ENCODE measurements at regions not wholly inside any gene's neighbourhood (a gene's known extent, or its start where the extent isn't known, plus 50 kb on each side); places are given as distances from the start of the nearest gene placed in this dataset.

DNA sequence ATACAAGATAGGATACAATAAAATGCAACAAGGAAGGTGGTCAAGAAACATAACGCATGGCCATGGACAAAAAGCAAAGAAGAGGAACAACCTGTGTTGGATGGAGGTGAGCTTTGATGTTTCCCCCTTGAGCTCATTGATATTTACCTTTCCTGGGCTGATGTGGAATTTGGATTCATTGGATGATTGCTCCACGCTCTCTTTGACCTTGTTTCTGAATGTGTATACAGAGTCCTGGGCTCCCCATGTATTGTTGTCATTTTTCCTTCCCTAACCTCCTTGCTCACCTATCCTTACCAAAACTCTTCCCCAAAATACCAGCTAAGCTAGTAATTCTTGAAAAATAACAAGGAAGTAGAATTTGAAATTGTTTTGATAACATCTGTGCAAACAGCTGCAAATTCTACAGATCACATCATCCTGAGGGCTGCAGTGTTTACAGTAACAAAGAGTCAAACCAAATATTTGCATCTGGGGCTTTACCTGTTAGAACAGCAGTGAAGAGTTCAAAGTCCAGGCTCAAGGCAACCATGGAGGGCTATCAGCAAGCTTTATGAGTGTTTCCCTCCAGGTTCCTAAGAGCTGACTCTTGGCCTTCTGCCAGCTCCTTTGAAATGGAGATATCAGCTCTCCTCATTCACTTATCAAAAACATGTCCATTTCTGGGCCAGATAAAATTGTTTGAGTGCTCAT, 214.3 kb upstream of the MARCKS start:
- in situ Hi-C loops (cut with HindIII; ENCODE audit: low sequenced_read_pairs) = no loop called here

DNA sequence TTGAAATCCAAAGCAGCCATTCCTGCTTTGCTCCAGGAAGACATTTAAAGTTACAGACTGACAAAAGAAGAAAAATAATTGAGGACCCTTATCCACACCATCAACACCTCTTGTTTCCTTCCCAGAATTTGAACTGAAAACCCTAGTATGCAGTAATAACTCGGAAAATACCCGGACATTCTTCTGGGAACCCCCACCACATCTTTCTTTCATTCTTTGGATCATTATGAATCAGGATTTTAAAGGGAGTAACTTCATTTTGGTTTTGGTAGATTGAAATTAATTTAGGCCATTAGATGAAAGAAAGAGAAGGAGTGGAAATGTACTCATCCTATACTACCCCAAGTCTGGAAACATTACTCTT, 213.8 kb upstream of the MARCKS start:
- in situ Hi-C loops (cut with HindIII; ENCODE audit: low sequenced_read_pairs) = no loop called here

DNA sequence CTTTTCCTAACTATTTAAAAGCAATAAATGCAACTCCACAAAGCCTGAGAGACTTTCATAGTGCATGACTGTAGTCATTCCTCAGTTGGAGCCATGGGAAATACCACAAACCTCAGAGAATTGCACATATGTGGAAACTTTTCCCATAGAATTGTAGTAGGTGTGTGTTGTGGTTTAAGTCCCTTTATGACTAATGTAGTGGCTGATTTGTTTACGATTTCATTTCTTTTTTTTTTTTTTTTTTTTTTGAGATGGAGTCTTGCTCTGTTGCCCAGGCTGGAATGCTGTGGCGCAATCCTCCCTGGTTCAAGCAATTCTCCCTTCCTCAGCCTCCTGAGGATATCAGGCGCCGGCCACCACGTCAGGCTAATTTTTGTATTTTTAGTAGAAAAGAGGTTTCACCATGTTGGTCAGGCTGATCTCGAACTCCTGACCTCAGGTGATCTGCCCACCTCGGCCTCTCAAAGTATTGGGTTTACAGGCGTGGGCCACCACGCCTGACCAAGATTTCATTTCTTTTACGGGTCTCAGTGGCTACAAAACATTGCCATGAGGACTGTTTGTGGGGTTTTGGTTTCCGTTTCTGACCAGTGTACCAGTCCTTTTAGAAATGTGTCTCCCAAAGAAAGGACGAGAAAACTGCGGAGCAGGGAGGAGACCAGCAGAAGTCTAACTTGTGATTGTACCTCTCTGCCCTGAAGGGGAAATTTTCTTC, 212.1 kb upstream of the MARCKS start:
- in situ Hi-C loops (cut with HindIII; ENCODE audit: low sequenced_read_pairs) = no loop called here

DNA sequence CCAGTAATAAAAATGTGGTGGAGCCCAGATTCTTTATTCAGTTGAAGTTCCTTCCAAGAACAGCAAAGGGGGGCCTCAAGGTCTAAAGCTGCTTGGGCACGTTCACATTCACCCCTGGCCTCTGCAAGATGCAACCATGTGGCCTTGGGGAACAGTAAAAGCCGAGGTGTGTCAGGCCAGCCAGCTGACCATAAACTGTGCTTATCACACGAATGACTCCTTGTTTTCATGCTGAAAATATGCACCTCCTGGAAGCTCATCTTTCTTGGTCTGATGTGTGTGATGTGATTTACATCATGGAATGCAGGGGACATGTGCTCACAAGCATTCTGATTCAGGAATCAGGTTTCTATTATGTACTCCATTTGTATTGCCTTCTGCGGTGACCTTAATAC, 211.6 kb upstream of the MARCKS start:
- in situ Hi-C loops (cut with HindIII; ENCODE audit: low sequenced_read_pairs) = no loop called here

DNA sequence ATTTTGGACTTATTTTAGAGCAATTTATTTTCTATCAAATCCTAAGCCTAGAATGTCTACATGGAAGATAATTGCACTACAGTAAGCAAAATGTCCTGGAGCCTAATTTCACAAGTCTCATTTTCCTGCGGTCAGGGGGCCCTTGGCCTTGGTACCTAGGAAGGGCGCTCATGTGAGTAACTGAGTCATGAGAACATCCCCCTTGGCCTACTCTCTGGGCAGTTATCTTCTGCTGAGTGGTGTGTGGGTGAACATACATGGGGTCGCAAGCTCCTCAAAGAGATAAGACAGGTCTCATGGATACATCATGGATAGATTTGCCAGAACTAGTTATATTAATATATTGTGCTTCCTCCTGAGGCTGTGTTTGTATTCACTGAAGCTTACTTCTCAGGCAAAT, 211.2 kb upstream of the MARCKS start:
- in situ Hi-C loops (cut with HindIII; ENCODE audit: low sequenced_read_pairs) = no loop called here

DNA sequence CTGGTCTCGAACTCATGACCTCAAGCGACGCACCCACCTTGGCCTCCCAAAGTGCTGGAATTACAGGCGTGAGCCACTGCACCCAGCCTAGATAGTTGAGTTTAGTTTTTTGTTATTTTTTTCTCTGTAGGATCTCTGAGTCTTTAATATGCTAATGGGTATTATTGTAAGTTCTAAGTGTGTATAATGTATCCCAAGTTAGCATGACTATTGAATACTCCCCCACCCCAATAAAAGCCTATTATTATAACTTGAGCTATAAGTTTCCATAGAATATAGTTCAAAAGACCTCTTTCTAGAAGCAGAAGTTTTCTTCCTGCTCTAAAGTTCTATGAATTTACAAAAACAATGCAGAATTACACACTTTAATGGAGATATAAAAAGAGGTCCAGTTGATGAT, 210.4 kb upstream of the MARCKS start:
- in situ Hi-C loops (cut with HindIII; ENCODE audit: low sequenced_read_pairs) = no loop called here

DNA sequence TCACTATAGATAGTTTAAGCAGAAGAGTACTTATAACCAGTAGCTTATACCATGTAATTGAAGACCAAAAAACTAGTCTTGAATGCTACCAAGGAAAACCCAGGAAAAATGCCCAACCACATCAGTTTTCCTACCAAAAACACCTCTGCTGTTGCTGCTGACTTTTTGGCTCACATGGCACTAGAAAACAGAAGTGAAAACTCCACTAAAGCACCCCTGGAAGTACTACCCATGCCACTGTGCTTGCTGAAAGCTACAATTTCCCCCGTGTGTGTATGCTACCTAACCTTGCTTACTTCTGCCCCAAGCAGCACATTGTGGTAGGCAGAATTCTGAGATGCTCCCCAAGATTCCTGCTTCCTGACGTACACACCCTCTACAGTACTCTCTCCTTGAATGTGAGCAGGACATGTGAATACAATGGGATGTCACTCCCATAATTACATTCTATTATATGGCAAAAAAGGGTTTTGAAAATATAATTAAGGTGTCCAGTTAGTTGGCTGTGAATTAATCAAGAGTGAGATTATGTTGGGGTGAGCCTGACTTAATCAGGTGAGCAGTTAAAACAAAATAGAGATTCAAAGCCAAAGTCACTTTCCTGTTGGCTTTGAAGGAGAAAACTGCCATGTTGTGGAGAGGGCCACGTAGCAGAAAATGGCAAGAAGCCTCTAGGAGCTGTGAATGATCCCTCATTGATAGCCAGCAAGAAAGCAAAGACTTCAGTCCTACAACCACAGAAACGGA, 209.8 kb upstream of the MARCKS start:
- in situ Hi-C loops (cut with HindIII; ENCODE audit: low sequenced_read_pairs) = no loop called here

DNA sequence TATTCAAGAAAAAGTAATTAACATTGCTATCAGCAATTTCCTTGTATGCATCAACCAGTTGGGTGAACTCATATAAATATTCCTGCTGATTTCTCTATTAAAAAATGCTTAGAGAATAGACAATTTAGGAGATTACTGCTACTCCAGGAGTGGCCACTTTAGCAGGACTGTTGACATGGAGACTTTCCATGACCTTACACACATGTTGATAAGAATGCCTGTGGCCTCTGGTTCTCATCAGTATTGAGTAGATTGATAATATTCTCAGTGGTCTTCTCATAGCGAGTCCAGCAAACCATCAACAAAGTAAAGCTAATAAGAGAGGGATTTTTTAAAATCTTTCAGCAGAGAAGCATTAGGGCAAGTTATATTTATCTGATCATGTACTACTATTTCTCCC, 208.4 kb upstream of the MARCKS start:
- in situ Hi-C loops (cut with HindIII; ENCODE audit: low sequenced_read_pairs) = no loop called here

DNA sequence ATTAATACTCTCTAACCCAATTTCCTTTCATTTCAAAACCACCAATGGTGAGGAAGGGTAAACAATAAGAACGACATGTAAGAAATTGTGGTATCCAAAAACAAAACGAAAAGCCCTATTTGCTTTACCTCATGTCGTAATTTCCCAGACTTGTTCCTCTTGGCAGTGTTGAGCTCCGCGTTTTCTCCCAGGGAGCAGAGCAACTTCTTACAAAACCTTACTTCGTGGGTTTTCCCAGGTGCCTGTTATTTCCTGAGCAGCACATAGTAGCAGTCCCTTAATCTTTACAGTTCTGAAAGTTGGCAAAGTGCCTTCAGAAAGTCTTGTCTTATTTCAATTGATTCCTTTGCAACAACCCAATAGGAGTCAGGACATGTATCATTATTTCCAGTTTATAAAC, 207.9 kb upstream of the MARCKS start:
- in situ Hi-C loops (cut with HindIII; ENCODE audit: low sequenced_read_pairs) = no loop called here

DNA sequence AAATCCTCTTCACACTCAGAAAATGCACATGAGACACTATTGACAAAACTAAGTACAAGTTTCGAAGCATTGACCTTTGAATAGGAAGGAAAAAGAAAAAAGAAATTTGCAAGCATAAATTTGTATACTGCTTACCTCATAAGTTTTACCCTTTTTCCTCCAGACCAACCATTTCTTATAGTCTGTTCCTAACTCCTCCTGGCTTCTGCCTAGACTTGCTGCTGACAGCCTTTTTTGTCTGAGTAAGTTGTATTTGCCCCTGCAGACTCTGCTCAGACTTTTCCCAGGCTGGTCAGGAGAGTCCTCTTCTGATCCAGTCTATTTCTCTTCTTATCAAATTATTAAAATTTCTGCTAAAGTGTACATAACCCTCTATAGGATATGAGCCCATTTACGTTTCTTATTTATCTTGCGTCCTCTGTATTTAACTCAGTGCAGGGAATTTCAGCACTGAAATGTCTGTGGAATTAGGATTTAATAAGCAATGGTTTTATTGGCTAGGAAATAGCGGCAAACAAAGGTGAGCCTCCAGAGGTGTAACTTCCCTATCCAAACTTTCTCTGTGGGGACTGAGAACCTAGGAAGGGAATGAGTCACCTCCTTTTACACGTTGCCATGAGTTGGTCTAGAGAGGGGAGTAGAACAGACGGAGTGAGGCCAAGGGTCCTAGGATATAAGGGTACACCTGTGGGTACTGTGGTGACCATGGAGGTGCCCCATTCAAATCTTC, 207.1 kb upstream of the MARCKS start:
- in situ Hi-C loops (cut with HindIII; ENCODE audit: low sequenced_read_pairs) = no loop called here

DNA sequence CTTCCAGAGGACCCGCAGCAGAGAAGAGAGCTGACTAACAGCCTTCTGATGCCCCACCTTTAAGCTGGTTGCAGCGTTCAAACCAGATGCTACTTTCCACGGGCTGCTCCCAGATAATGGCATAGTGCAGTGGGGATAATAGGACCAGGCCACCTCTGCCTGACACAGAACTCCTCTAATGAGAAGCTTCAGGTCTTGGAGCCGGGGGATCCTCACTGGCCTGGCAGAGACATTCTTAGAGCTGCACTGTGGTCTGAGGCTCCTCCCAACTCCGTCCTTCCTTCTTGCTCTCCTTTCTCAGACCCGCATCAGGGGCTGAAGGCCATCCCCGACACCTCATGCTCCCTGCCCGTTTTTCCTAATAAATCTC, 206.6 kb upstream of the MARCKS start:
- in situ Hi-C loops (cut with HindIII; ENCODE audit: low sequenced_read_pairs) = no loop called here

DNA sequence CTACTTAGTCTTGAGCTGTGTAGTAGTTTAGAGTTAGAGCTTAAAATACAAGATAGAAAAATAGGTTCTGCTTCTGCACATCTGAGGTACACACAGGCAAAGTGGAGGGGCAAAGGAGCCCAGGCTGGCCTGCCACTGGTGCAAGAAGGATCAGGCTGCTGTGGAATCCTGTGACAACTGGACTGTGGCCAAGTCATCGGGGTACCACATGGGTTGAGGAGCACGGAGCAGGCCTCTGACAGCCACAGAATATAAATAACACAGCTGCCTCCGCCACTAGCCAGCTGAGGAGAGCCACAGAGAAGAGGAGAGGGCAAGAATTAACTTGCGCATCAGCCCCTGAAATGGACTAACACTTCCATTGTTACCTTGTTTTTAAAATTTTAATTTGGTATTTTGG, 206.0 kb upstream of the MARCKS start:
- in situ Hi-C loops (cut with HindIII; ENCODE audit: low sequenced_read_pairs) = no loop called here

DNA sequence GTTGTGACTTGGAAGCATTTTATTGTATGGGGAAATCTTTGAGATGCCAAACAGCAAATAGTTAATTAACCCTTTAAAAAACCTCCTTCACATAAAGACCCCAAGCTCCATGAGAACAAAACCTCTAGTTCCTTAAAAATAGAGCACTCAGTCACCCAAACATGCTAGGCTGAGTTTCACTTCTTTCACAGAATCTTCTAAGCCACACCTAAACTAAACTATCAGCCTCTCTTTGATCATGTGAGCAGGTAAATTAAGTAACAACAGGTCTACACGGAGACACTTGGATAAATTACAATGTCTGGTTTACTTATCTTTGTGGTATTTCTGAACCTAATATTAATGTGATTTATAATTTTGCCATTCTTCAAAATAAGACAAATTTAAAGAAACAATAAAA, 205.2 kb upstream of the MARCKS start:
- in situ Hi-C loops (cut with HindIII; ENCODE audit: low sequenced_read_pairs) = no loop called here

DNA sequence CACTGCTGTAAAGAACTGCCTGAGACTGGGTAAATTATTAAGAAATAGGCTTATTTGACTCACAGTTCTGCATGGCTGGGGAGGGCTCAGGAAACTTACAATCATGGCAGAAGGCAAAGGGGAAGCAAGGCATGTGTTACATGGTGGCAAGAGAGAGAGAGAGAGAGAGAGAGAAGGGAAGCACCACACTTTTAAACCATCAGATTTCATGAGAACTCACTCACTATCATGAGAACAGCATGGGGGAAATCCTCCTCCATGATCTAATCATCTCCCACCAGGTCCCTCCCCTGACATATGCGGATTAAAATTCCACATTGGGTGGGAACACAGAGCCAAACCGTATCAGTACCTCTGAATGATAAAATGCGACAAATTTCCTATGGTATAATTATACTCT, 203.9 kb upstream of the MARCKS start:
- in situ Hi-C loops (cut with HindIII; ENCODE audit: low sequenced_read_pairs) = no loop called here

DNA sequence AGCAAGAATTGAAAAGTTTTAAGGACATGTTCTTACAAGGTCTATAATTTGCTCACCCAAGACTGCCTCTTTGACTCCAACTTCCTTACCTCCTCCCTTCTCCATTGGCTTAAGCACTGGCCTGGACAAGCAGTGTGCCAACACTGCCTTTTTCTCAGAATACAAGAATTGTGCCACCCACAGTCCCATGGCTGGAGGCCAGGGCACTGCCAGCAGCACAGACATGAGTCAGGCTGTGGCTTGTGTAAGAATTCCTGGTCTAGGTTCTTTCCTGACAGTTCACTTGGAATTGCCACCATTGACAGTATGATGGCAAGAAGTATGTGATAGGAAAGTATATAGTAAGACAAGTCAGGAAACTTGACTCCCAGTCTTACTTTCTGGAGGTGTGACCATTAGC, 202.7 kb upstream of the MARCKS start:
- in situ Hi-C loops (cut with HindIII; ENCODE audit: low sequenced_read_pairs) = no loop called here

DNA sequence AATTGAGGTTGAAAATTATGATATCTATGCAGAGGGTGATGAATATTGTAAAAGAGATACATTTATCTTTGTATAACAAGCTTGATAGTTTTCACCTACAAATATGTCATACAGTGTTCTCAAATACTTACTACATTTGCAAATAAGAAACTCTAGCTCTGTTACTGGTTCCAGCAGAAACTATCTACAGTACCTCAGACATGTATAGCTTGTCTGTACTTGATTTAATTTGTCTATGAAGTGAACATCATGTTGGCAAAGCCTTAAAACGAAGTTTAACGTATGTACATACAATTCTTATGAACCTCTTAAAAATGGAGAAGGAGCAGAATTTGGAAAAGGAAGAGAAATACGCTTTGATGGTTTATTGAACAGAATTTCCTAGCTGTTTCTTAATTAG, 201.4 kb upstream of the MARCKS start:
- in situ Hi-C loops (cut with HindIII; ENCODE audit: low sequenced_read_pairs) = no loop called here

DNA sequence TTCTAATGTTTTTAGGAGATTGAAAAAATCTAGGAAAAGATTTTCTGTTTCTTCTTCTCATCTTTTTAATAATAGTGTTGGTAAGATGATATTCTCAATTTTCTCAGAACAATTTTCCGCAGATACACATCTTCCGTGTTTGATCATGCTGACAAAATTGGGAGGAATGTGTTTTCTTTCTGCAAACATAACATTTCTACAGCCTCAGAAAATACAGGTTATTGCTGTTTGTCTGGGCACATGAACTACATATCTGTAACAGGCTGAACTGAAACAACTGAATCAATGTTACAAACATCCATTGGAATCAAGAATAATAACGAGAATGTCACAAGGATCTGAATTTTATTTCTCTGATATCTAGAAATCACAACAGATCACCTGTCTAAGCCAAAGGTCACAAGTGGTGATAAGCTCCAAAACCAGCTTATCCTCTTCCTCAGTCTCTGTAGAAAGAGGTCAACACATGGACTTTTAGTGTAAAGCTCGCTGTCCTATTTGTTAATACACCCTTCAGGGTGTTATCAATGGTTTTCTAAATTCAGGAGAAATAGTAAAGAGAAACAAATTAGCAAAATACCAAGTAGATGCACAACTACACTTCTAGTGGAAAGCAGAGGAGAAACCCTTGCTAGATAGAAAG, 197.3 kb upstream of the MARCKS start:
- in situ Hi-C loops (cut with HindIII; ENCODE audit: low sequenced_read_pairs) = no loop called here

DNA sequence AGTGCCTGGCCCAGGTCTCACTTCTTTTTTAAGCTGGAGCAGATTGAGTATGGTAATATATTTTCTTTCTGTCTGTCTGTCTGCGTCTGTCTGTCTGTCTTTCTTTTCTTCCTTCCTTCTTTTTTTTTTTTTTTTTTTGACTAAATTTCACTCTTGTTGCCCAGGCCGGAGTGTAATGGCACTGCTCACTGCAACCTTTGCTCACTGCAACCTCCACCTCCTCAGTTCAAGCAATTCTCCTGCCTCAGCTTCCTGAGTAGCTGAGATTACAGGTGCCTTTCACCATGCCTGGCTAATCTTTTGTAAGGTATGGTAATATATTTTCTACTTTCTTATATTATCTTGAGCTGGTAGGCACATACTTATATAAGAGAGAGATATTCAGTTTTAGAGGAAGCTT, 196.3 kb upstream of the MARCKS start:
- in situ Hi-C loops (cut with HindIII; ENCODE audit: low sequenced_read_pairs) = no loop called here

DNA sequence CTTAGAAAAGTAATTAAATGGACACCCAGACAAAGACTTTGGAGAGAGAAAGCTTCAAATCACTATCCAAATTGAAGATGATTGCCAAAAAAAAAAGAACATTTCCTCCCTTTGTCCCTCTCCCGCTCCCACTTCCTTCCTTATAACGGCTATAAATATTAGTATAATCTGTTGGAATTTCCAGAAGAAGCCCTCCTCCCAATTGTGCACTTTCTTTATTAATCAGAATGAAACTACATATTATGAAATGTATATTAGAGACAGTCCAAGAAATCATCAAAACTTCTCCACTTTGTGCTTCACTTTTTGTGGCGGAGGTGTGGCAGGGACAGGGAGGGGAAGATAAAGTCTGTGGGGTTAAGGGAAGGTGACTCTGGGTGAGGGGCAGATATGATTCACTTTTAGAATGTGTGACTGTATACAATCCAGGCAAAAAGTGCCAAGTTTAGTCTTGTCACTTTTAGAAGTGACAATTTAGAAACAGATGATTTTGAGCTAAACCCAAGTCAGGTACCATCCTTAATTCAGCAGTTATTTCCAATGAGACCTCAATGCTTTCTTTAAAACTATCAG, 195.0 kb upstream of the MARCKS start:
- in situ Hi-C loops (cut with HindIII; ENCODE audit: low sequenced_read_pairs) = no loop called here

DNA sequence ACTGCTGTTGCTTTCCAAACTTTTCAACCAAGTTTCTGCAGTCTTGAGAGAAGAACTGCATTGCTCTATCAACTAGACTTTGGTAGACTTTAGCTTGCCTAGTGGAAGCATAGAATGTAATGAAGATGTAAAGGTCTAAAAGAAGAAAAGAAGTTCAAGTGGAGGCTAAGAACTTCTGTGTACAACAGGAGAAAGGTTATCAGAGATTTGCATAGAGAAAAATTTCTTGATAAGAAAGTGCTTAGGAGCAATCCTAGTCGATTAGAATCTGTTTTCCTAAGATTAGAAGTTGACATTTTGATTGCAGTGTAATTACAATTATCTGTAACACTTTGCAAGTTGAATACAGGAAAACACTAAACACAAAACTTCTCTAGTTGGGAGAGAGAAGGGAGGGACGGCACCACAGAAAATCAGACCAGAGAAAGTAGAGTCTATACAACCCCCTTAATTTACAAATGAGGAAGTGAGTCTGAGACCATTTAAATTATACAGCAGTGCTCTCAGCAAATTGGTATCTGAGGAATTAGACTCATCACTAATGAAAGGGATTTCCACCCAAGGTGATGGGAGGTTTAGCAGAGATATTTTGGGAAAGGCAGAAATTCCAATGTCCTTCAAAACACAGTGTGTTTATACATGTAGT, 194.3 kb upstream of the MARCKS start:
- in situ Hi-C loops (cut with HindIII; ENCODE audit: low sequenced_read_pairs) = no loop called here
